ENCODE measurements at regions not wholly inside any gene's neighbourhood (a gene's known extent, or its start where the extent isn't known, plus 50 kb on each side); places are given as distances from the start of the nearest gene placed in this dataset.
"Not testable (repeated sequence)": the region's sequence is repeated elsewhere in the genome, so short reads cannot be mapped to it uniquely, and the experiment has no call there.

- no peak for DNase-seq (ENCODE audit: low read depth in 4 of 4, low spot score in 3 of 4)
Measured at GRCh38 chr3:73176941-73177340, 115.5 kb downstream of the EBLN2 start.

GRCh38 chr3:73177827-73178226, 116.4 kb downstream of the EBLN2 start:
- no peak for DNase-seq (ENCODE audit: low read depth in 4 of 4, low spot score in 3 of 4)

- DNase-seq (ENCODE audit: low read depth in 4 of 4, low spot score in 3 of 4) = no peak
Measured at GRCh38 chr3:73179601-73180000, 118.1 kb downstream of the EBLN2 start.

GRCh38 chr3:73186741-73187140, 125.3 kb downstream of the EBLN2 start:
- DNase-seq (ENCODE audit: low read depth in 4 of 4, low spot score in 3 of 4) = no peak

GRCh38 chr3:73187328-73187727, 125.9 kb downstream of the EBLN2 start:
- no peak for DNase-seq (ENCODE audit: low read depth in 4 of 4, low spot score in 3 of 4)

GRCh38 chr3:73188707-73189106, 127.2 kb downstream of the EBLN2 start:
- DNase-seq (ENCODE audit: low read depth in 4 of 4, low spot score in 3 of 4) = no peak

GRCh38 chr3:73192036-73192738, 130.7 kb downstream of the EBLN2 start:
- DNase-seq (ENCODE audit: low read depth in 4 of 4, low spot score in 3 of 4) = no peak

GRCh38 chr3:73193943-73194342, 132.5 kb downstream of the EBLN2 start:
- not testable (repeated sequence) for DNase-seq (ENCODE audit: low read depth in 4 of 4, low spot score in 3 of 4)

- DNase-seq (ENCODE audit: low read depth in 4 of 4, low spot score in 3 of 4) = no peak
Measured at GRCh38 chr3:73197187-73197586, 135.7 kb downstream of the EBLN2 start.

- DNase-seq (ENCODE audit: low read depth in 4 of 4, low spot score in 3 of 4) = no peak
Measured at GRCh38 chr3:73203101-73203500, 141.6 kb downstream of the EBLN2 start.

GRCh38 chr3:73203633-73204032, 142.2 kb downstream of the EBLN2 start:
- DNase-seq (ENCODE audit: low read depth in 4 of 4, low spot score in 3 of 4) = no peak

- DNase-seq (ENCODE audit: low read depth in 4 of 4, low spot score in 3 of 4) = no peak
Measured at GRCh38 chr3:73204841-73205240, 143.4 kb downstream of the EBLN2 start.

GRCh38 chr3:73206030-73206429, 144.6 kb downstream of the EBLN2 start:
- DNase-seq (ENCODE audit: low read depth in 4 of 4, low spot score in 3 of 4) = no peak

GRCh38 chr3:73207946-73208440, 146.5 kb downstream of the EBLN2 start:
- DNase-seq (ENCODE audit: low read depth in 4 of 4, low spot score in 3 of 4) = no peak

- DNase-seq (ENCODE audit: low read depth in 4 of 4, low spot score in 3 of 4) = no peak
Measured at GRCh38 chr3:73210759-73211158, 149.3 kb downstream of the EBLN2 start.

- no peak for DNase-seq (ENCODE audit: low read depth in 4 of 4, low spot score in 3 of 4)
Measured at GRCh38 chr3:73212683-73213082, 151.2 kb downstream of the EBLN2 start.

- no peak for DNase-seq (ENCODE audit: low read depth in 4 of 4, low spot score in 3 of 4)
Measured at GRCh38 chr3:73213896-73214295, 152.4 kb downstream of the EBLN2 start.

GRCh38 chr3:73214846-73215245, 153.4 kb downstream of the EBLN2 start:
- no peak for DNase-seq (ENCODE audit: low read depth in 4 of 4, low spot score in 3 of 4)

GRCh38 chr3:73215281-73215680, 153.8 kb downstream of the EBLN2 start:
- DNase-seq (ENCODE audit: low read depth in 4 of 4, low spot score in 3 of 4) = no peak

GRCh38 chr3:73215901-73216300, 154.4 kb downstream of the EBLN2 start:
- DNase-seq (ENCODE audit: low read depth in 4 of 4, low spot score in 3 of 4) = no peak

- DNase-seq (ENCODE audit: low read depth in 4 of 4, low spot score in 3 of 4) = no peak
Measured at GRCh38 chr3:73216310-73216709, 154.9 kb downstream of the EBLN2 start.

- no peak for DNase-seq (ENCODE audit: low read depth in 4 of 4, low spot score in 3 of 4)
Measured at GRCh38 chr3:73222126-73222525, 160.7 kb downstream of the EBLN2 start.
